ENCODE measurements at regions not wholly inside any gene's neighbourhood (a gene's known extent, or its start where the extent isn't known, plus 50 kb on each side); places are given as distances from the start of the nearest gene placed in this dataset.
A peak's percentile ranks its signal among the peaks of the same experiment; 100 is the strongest.

DNA sequence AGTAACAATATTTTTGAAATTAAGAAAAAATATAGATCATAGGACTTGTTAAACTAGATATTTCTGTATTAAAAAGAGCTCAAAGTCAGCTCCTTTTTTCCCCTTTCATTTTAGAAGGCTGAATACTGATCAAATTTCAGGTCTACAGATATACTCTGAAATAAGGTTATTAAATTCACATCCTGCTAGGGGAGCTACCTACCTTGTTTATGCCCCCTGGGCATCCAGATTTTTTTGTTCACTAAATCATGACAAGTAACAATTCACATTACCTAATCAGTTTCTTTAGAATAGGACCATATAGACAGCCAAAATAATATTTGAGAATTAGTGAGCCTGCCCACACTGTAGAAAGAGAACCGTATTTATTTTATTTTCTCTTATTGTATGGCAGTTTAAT lies 276.2 kb downstream of the USP25 start:
- Histone ChIP-seq H3K4me3 (ENCODE audit: severe bottlenecking) (no peak overlapping the region), H3K9me3 (ENCODE audit: severe bottlenecking) (no peaks in the 10 kb centered on the region), H3K36me3 (ENCODE audit: low read depth) (no peaks in the 10 kb centered on the region), H3K27me3 (ENCODE audit: insufficient read depth, poor library complexity, severe bottlenecking) (no peaks in the 10 kb centered on the region), H3K27ac (ENCODE audit: poor library complexity, severe bottlenecking) (no peak overlapping the region), H3K4me1 (ENCODE audit: insufficient read depth, poor library complexity, severe bottlenecking) (no peaks in the 10 kb centered on the region)
- DNase-seq (ENCODE audit: low spot score) (no peak), ATAC-seq (ENCODE audit: low read depth) (no peak)
- TF ChIP-seq, protein P1, sequence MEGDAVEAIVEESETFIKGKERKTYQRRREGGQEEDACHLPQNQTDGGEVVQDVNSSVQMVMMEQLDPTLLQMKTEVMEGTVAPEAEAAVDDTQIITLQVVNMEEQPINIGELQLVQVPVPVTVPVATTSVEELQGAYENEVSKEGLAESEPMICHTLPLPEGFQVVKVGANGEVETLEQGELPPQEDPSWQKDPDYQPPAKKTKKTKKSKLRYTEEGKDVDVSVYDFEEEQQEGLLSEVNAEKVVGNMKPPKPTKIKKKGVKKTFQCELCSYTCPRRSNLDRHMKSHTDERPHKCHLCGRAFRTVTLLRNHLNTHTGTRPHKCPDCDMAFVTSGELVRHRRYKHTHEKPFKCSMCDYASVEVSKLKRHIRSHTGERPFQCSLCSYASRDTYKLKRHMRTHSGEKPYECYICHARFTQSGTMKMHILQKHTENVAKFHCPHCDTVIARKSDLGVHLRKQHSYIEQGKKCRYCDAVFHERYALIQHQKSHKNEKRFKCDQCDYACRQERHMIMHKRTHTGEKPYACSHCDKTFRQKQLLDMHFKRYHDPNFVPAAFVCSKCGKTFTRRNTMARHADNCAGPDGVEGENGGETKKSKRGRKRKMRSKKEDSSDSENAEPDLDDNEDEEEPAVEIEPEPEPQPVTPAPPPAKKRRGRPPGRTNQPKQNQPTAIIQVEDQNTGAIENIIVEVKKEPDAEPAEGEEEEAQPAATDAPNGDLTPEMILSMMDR (IDR thresholded peaks at IDR 0.05; ENCODE audit: poor library complexity, severe bottlenecking), result no peak

DNA sequence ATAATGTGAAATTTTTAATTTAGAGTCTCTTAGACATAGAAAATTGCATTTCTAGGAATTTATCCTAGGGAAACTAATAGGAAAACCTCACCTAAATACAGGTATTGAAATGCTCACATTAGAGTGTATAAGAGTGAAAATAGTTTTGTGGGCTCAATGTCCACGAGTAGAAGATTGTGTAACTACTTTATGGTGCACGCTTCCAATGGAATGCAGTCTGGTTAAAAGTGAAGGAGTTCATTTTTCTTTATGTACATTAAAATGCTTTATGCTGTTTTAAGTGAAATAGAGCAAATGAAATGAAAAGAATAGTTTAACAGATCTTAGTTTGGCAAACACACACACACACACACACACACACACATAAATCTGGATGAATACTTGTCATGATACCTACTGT lies 278.2 kb downstream of the USP25 start:
- H3K9me3 ChIP-seq (ENCODE audit: severe bottlenecking), result no peaks in the 10 kb centered on the region
- H3K36me3 ChIP-seq (ENCODE audit: low read depth), result no peaks in the 10 kb centered on the region
- no peak overlapping the region for H3K4me3 ChIP-seq (ENCODE audit: severe bottlenecking)
- DNase-seq (ENCODE audit: low spot score) (no peak), ATAC-seq (ENCODE audit: low read depth) (0 out of 3 replicates have a peak, but pooled peaks have one; percentile 25)
- H3K27me3 ChIP-seq (ENCODE audit: insufficient read depth, poor library complexity, severe bottlenecking), result no peaks in the 10 kb centered on the region
- TF ChIP-seq, protein P1 (IDR thresholded peaks at IDR 0.05; ENCODE audit: poor library complexity, severe bottlenecking), result no peak
- no peak overlapping the region for H3K27ac ChIP-seq (ENCODE audit: poor library complexity, severe bottlenecking)
- no peaks in the 10 kb centered on the region for H3K4me1 ChIP-seq (ENCODE audit: insufficient read depth, poor library complexity, severe bottlenecking)

DNA sequence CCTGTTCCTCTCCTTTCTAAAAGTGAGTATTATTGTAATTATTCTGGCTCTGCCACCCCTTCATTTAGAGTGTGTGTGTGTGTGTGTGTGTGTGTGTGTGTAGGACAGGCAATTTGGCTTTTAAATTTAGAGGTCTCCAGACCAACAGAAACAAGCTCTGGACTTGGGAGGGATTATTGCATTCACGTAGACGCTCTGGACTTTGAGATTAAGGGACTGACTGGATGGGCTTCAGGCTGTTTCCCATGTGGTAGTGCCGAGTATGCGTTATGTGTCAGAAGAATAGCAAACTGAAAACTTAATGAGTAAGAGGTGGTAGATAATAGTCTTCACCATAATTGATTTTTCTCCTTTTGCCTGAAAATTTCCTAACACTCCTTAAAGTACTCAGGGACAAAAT lies 281.9 kb downstream of the USP25 start:
- Histone ChIP-seq H3K36me3 (ENCODE audit: low read depth) (no peaks in the 10 kb centered on the region), H3K27ac (ENCODE audit: poor library complexity, severe bottlenecking) (no peak overlapping the region), H3K4me1 (ENCODE audit: insufficient read depth, poor library complexity, severe bottlenecking) (no peaks in the 10 kb centered on the region), H3K9me3 (ENCODE audit: severe bottlenecking) (no peaks in the 10 kb centered on the region), H3K27me3 (ENCODE audit: insufficient read depth, poor library complexity, severe bottlenecking) (no peaks in the 10 kb centered on the region), H3K4me3 (ENCODE audit: severe bottlenecking) (no peak overlapping the region)
- DNase-seq (ENCODE audit: low spot score) (no peak), ATAC-seq (ENCODE audit: low read depth) (no peak)
- TF ChIP-seq, protein P1 (IDR thresholded peaks at IDR 0.05; ENCODE audit: poor library complexity, severe bottlenecking), result no peak

DNA sequence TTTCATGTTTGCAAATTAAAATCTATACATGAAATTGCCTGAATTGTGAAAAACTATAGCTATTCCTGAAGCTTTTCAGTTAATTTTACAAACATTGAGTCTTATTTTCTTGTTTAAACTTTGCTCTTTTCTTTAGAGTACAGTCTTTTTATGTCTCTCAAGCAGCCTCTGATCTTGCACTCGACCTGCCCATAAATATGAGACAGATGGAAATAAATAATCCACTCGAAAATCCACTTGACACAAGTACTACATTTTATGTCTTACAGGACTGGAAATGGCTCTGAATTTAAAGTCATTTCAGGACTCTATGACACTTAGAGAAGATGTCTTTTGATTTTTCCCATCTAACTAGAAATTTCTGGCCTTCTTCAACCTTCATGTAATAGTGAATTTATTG lies 283.8 kb downstream of the USP25 start:
- Histone ChIP-seq H3K9me3 (ENCODE audit: severe bottlenecking) (no peaks in the 10 kb centered on the region), H3K27ac (ENCODE audit: poor library complexity, severe bottlenecking) (no peak overlapping the region), H3K36me3 (ENCODE audit: low read depth) (no peaks in the 10 kb centered on the region), H3K4me1 (ENCODE audit: insufficient read depth, poor library complexity, severe bottlenecking) (no peaks in the 10 kb centered on the region), H3K4me3 (ENCODE audit: severe bottlenecking) (no peak overlapping the region), H3K27me3 (ENCODE audit: insufficient read depth, poor library complexity, severe bottlenecking) (no peaks in the 10 kb centered on the region)
- ATAC-seq (ENCODE audit: low read depth) (no peak), DNase-seq (ENCODE audit: low spot score) (no peak)
- TF ChIP-seq, protein P1 (IDR thresholded peaks at IDR 0.05; ENCODE audit: poor library complexity, severe bottlenecking), result no peak

DNA sequence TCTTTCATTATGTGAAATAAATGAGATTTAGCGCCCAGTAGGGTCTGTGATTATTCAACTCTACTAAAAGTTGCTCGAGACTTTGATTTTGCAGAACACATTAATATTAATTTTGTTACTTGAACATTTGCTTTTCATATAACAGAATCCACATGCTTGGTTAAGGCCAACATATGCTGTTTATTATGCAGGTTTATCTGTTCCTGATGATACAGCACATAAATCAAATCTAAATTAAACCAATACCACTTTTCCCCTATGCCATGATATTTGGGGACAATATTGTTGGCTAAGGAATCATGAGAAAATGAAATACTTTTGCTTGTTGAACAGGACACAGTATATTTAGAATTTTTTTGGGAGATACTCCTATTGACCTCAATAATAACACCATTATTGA lies 291.1 kb downstream of the USP25 start:
- TF ChIP-seq, protein P1 (IDR thresholded peaks at IDR 0.05; ENCODE audit: poor library complexity, severe bottlenecking), result no peak
- ATAC-seq (ENCODE audit: low read depth), result no peak
- no peaks in the 10 kb centered on the region for H3K27me3 ChIP-seq (ENCODE audit: insufficient read depth, poor library complexity, severe bottlenecking)
- no peaks in the 10 kb centered on the region for H3K4me1 ChIP-seq (ENCODE audit: insufficient read depth, poor library complexity, severe bottlenecking)
- no peaks in the 10 kb centered on the region for H3K9me3 ChIP-seq (ENCODE audit: severe bottlenecking)
- no peaks in the 10 kb centered on the region for H3K36me3 ChIP-seq (ENCODE audit: low read depth)
- no peak for DNase-seq (ENCODE audit: low spot score)
- no peak overlapping the region for H3K4me3 ChIP-seq (ENCODE audit: severe bottlenecking)
- no peak overlapping the region for H3K27ac ChIP-seq (ENCODE audit: poor library complexity, severe bottlenecking)

Measured in RWPE2 (cell line).